ENCODE measurements at regions not wholly inside any gene's neighbourhood (a gene's known extent, or its start where the extent isn't known, plus 50 kb on each side); places are given as distances from the start of the nearest gene placed in this dataset.

DNA sequence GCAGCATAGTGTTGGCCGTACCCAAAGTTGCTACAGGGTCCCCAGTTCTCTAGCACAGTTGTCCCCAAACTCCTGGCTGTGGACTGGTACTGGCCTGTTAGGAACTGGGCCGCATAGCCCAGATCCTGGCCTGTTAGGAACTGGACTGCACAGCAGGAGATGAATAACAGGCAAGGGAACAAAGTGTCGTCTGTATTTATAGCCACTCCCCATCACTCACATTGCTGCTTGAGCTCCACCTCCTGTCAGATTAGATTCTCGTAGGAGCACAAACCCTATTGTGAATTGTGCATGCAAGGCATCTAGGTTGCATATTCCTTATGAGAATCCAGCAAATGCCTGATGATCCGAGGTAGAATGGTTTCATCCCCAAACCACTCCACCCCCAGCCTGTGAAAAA lies 604.0 kb upstream of the LMCD1 start:
- peak in 14 of 58 donors; percentile 1 to 35 (median 18) for DNase-seq

DNA sequence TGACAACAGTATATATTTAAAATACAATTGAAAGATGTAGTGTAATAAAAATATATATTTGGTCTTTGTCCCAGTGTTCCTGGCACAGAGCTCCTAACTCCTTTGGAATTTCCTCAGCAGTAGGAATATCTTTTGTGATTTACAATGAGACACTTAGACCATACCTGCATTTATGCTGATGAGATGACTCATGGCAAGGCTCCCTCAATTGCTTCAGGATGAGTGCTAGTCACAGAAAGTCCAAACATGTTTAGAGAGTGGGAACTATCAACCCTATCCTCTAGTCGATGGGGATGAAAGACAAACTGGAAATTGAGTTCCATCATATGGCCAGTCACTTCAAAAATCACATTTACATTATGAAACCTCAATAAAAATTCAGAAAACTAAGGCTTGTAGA lies 588.3 kb upstream of the LMCD1 start:
- DNase-seq: no peak

DNA sequence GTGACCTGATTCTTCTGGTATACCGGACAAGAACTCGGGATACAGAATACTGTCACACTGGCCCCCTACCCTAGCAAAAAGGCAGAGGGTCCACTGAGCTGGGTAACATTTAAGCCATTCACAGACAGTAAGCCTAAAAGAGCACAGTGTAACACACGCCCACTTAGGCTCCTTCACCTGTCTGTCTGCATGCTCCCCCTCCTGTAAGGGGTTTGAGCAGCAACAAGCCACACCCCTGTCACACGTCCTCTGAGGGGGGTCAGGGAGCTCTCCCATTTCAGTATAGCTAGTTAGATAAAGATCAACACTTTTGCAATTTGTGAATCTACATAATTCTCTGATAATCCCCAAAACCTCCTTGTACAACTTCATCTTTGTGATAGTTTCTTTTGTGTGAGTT lies 586.3 kb upstream of the LMCD1 start:
- no peak for DNase-seq

DNA sequence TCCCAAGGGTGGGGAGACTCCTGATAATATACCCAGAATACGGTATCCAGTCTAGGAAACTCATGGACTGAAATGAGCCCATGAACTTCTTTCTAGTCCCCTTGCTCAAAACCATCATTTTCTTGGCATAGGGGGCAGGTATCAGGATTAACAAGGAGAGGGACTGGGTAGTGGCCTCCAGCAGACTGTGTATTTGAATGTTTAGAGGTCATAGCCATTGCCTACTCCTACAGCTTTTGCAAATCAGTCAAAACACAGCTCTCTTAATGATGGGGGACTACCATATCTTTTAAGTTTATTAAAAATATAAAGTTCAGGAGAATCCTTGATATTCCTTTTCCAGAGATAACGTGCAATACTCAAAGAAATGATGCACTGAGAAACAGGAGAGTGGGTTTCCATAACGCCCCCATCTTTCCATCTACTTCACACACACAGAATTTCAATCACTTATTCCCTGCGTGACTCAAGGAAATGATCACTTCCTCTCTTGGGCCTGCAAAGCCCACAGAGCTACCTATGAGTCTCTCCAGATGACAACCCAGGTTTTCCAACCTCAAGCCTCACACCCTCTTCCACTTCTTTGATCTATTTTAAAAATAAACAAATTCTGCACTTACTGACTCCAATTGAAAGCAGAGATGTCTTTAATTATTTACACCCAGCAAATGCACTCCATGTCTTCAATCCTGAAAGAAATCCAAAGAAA lies 584.0 kb upstream of the LMCD1 start:
- DNase-seq: no peak

DNA sequence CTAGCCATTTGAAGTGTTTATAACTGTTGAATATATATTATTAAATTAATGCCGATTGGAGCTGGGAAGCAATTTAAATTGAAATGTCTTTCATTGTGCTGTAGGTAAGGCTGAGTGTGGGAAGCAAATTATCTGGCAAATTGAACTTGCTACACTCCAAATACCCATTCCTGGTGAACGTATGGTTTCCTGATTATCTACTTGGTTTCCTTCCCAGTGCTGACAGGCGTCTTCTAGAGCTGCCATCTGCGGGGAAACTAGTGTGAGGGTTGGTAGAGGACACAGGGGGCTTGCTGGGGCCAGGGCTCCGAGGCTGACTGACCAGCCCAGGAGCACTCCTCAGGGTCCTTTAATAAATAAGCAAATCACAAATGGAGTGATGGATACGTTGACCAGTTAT lies 581.4 kb upstream of the LMCD1 start:
- no peak for DNase-seq

DNA sequence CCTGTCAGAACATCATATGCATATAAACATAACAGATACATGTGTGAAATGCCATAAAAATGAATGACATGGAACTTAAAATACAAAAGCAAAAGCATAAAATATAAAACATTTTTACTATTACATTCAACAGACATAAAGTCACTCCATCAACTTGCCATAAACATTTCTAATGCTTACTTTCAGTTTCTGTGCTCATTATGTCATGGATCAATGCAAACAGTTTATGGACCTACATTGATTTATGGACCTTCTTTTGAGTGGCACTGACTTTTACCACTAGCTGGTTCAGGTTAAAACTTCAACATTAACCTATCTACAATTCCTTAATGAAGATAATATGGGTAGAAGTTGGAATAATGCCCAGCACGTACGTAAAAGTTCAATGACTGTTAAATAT lies 577.4 kb upstream of the LMCD1 start:
- no peak for DNase-seq

DNA sequence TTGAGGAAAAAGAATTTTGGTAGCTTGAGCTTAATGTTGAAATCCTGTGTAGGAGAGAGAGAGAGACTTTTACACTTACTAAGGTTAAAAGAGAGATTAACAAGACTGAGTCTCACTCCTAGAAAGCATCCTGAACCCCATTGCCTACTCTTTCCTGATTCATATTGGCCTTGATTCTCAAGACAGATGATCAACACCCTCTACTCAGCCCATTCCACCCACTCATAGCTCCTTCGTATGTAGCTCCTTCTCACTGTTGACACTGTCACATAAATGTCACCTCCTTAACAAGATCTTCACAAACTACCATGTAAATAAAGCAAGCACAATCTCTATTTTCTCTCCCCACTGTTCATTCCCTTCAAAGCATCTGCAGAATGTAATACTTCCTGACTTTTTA lies 574.6 kb upstream of the LMCD1 start:
- DNase-seq: no peak

DNA sequence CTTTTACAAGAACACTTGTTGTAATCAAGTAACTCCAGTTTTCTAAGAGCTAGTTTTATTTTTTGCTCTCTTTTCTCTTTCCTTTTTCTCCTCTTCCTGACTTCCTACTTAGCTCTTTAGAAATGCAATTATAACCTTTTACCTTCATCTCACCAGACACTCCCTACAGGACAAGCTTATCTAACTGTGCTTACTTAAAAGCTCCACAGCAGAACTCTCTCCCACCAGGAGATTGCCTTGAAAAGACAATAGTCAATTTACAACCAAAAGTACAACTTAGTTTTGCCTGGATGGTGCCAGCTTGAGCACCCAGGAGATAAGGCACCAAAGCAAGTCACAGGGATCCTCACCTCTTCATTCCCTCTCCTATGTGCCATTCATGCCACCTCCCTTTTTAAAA lies 573.8 kb upstream of the LMCD1 start:
- no peak for DNase-seq

DNA sequence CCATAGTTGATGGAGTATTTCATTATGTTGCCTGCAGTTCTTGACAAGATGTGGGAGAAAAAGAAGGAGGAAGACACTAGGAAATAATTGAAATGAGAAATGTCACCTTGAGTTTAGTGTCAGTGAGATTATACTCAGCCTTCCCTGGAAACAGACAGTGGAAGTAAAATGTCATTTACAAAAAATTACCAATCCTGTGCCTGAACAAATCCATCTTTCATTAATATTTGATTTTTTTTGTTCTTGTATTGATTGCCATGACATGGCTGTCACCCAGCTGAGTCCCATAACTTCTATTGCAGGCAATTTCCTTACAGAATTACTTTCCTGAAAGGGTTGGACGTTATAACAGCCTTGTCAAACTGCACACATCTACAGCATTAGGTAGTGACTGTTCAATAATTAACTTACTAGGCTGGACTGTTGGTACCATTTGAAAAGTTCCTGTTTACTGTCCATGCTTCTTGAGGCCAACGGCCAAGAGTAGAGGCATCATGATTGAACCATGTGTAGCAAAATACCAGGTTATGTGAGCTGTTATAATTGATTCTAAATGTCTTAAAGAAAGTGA lies 572.2 kb upstream of the LMCD1 start:
- no peak for DNase-seq

DNA sequence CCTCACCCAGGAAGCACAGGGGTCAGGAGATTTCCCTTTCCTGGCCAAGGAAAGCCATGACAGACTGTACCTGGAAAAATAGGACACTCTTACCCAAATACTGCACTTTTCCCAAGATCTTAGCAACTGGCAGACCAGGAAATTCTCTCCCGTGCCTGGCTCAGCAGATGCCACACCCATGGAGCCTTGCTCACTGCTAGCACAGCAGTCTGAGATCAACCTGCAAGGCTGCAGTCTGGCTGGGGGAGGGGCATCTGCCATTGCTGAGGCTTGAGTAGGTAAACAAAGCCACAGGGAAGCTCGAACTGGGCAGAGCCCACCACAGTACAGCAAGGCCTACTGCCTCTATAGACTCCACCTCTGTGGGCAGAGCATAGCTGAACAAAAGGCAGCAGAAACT lies 567.3 kb upstream of the LMCD1 start:
- no peak for DNase-seq

DNA sequence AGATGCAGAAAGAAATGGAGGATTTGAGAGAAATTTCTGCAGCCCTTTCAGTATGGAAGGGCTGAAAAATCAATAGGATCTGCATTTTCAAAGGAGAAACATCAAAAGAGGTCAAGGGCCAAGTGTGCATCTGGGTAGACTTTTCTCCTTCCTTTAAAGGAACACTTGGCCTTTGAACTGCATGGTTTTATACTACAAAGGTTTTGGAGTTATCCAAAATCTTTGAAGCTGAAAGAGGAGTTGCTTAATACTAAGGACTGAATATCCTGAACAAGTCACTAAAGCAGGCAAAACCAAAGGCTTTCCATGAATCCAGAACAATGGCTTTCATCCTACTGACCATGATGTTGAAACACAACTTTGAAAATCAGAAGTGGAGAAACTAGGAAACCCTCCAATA lies 553.7 kb upstream of the LMCD1 start:
- DNase-seq: no peak

DNA sequence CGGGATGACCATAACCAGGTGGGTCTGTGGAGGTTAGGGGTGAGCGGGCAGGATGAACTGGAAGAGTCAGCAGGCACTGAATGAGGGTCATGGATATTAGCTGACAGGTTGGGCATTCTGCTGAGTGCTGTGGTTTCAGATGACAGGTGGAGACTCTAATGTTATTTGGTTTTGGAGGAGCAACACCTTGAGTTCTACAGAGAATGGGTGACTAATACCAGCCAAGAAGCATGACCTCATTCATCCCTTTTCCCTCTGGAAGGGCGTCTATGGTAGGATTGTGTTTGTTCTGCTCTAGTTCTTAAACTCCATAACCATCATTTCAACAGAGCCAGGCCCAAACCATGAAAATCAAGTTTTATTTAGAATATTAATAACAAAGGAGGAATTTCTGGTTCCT lies 550.7 kb upstream of the LMCD1 start:
- DNase-seq: no peak

DNA sequence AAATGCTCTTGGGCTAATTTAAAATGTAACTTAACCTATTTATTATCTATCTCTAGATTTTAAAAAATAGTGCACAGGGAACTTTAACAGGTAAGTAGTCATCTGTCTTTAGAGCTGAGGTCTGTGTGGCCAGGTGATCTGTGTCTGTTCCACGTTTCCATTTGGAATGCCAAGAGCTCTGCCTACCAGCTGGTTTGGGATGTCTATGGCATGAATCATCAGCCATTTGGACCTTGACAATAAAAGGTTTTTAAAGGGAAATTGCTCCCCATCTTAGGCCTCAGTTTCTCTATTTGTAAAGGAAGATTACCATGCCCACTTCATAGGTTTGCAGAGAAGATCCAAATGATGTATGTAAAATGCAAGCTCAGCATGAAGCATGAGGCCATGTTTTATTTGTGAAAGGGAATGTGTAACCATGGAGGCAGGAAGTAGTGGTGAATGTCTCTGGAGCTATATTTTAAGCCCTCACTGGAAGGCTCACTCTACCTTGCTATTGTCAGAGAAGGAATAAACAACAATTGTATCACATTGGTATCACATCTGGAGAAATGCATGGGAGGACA lies 548.1 kb upstream of the LMCD1 start:
- no peak for DNase-seq

DNA sequence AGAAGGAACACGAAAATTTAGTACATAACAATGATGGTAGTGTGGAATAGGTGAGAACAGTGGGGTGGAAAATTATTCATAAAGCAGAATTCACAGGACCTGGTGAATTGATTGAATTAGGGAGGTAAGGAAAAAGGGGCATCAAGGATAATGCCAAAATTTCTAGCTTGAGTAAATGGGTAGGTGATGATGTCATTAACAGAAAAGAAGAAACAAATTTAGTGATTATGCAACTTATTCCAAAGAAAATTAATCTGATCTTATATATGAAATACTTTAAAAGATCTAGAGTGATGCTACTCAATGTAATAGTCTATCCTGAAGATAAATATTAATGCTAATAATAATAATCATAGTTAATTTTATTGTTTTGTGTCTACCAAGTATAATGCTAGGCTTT lies 544.6 kb upstream of the LMCD1 start:
- DNase-seq: no peak

DNA sequence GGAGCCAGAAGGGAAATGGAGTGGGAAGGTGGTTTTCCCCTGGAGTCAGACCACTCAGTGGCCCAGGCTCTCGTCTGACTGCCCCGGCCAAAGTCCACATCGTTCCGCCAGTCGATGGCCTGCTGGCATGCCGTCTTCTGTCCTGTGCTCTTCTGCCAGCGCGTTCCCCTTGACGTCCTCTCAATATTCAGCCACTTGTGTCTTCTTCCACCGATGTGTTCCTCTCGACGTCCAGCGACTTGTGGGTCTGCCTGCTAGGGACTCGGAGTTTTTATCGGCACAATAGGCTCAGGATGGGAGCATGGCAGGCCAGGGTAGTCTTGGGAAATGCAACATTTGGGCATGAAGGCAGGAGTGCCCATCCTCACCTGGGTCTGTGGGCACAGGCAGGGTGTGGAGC lies 542.5 kb upstream of the LMCD1 start:
- no peak for DNase-seq

DNA sequence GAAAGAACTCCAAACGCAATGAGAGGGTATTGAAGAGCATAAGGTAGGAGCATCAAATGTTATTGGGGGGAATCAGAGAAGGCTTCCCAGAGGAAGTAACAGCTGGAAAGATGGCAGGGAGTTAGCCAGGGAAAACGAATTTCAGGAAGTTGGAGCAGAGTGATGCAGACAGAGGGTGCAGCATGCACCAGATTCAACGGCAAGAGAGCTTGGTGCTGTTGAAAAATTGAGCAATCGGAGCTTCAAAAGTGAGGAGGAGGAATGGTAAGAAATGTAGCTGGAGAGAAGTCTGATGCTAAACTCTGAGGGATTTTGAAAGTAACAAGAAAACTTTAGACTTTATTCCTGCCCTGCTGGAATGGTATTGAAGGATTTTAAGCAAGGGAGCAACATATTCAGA lies 541.0 kb upstream of the LMCD1 start:
- DNase-seq: no peak

DNA sequence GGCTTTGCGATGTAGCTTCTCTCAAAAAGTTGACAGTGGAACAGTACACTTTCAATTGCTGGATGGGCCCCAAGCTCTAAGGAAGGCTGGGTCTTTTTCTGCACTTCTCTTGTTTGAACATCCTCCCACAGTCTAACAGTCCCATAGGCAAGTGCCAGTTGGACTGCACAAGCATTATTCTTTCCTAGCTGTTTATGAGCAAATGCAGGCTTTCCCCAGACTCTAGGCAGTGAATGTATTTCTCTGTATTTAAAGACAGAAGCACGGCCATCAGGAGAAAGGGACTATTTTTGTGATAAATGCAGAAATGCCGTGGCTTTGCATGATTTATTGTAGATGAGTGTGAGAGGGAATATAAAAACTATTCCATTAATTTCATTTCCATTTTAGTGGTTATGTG lies 539.3 kb upstream of the LMCD1 start:
- peak in 22 of 58 donors; percentile 0 to 46 (median 5) for DNase-seq

DNA sequence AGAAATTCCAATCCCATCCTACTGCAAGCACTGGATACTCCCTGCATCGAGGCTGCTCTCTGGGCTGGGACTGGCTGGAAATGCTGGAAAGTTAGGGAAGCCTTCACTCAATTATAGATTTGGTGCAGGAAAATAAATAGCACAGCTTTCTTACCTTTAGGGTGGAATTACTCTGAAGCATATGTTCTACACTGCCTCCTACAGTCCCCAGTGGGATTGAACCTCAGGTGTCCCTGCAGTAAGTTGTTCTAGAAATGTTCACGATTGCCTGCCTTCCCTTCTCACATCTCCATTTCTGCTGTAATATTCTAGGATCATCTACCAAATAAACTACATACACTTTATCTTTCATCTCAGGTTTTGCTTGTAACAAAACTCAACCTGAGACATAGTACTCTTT lies 536.7 kb upstream of the LMCD1 start:
- DNase-seq: no peak

DNA sequence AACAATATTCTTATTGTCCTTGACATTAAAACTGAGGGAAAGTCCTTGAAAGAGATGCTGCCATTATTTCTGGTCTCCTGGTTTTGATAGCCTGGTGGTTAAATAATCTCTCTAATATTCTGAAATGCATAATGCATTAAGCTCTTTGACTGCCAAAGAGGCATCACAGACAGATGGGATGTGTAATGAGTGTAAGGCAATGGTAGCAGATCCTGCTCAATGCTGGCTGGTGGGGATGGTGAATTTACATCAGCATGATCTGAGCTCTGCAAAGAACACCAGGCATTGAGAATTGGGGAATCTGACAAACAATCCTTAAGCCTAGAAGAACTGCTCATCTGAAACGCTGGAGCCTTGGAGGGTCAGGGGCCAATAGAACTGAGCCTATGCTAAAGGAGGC lies 528.6 kb upstream of the LMCD1 start:
- no peak for DNase-seq

DNA sequence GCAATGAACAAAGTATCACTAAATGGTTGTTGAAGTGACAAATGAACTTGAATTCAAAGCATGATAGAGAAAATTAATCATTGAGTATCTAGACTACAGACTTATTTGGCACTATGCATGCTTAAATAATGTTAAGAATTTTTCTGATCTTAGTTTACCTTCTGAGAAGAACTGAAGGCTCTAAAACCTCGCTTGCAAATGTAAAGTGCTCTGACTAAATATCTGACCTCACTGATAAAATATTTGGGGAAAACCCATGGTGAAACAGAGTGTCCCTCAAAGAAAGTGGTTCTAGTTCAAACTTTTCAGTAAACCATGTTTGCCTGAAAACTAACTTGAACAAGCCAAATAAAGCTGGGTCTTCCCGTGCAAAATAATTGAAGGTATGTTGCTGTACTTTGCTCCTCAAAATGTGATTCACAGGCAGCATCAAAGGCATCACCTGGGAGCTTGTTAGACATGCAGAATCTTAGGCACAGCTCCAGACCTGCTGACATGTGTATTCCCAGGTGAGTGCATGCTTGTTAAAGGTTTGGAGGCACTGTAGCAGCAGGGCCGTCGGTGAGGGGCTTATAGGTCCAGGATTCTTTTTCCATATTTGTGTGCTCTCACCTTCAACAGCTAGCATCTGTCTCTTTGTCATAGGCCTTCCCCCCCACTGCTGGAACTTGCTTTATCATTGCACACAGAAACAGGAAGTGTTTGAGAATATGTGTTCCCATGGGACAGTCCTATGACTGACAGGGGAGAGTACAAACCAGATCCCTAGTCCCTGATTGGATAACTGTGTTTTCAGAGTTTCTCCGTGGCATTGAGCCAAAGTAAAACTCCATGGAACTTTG lies 524.2 kb upstream of the LMCD1 start:
- no peak for DNase-seq

DNA sequence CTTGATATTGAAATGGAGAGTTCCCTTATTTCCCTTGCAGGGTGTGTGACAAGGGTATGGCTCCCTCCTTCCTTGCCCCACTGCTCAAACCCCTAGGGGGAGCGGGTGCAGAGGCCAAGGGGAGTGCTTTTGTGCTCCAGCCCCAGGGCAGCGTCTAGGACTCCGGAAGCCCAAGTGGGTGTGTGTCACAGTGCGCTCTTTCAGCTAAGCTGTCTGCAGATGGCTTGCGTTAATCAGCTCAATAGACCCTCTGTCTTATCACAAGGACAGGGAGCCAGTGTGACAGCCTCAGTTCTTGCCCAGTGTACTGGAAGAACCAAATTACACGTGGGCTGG lies 523.6 kb upstream of the LMCD1 start:
- peak in 50 of 58 donors; percentile 4 to 83 (median 41) for DNase-seq

DNA sequence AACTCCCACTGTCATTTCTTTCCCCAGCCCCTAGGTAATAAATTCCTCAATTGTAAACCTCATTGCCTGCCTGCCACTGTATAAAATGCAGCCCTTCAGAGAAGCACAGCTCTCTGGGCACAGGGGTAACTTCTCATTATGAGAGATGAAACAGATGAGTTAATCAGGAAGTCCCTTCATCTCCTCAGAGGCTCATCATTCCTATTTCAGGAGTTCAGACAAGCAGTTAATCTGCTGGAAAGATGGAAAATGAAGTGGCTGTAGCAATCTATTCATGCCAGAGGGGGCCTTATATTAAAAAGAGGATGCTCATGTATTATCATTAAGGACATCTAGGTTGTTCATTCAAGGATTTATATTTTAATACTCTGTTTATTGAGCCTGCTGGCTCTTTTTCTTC lies 519.5 kb upstream of the LMCD1 start:
- DNase-seq: no peak

DNA sequence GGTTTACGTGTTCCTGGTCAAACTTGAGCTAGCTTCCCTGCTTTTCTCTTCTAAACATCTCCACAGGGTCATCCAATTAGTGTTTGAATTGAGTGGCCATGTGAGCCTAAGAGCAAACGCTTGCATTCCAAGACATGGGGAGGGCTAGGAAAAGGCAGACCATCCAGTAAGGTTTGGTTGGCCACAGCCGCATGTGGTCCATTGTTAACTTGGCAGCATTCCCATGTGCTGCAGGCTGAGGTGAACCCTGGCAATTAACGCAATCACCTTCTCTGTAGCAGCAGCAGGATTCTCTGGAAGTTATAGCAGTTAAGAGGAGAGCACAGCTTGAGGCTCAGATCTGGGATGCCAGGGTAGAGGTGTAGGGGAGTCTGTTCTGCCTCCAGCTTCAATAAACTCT lies 502.2 kb upstream of the LMCD1 start:
- DNase-seq: no peak

All from anterior cingulate cortex (tissue), 58 donors.